Sciatic nerve (tissue), 2 donors: ENCODE measurements at regions not wholly inside any gene's neighbourhood (a gene's known extent, or its start where the extent isn't known, plus 50 kb on each side); places are given as distances from the start of the nearest gene placed in this dataset.

Experiments used
- ATAC-seq: fragments of 200-7000 bp; cut with Tn5 transposase; one replicate; pipeline ENCODE4 v1.9.1; 2020; ENCODE audit warnings: mild to moderate bottlenecking, moderate library complexity
- DNase-seq: peaks from one replicate; pipeline ENCODE4 v3.0.0-alpha.2; 2020; ENCODE audit warnings: low spot score
- intact Hi-C: fragments of 100-400 bp; cut with DNase I; formaldehyde crosslinking; loops from one replicate; pipeline ENCODE4 v1.14.2; 2022
- donor health status: DM: no; HTN: no; CAD: no.
- donor health status: DM: no; HTN: no; CAD: no.

DNA sequence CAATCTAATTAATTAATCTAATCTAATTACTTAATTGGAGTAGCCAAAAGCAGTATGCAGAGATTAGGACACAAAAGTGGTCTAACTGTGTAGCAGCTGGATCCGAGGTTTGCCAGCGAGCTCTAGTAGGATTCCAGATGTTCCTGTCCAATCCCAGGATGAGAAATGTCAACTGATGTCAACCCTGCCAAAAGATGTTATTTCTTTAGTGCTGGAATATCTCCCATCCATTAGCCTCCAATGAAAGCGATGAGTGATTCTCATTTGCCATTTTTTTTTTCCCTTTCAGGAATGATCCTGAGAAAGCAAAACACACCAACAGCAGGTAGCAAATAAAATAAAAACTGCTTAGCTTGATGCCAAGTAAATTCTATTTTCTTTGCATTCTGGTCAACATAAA lies 372.9 kb downstream of the STIM2 start:
- ATAC-seq, result no peak
- intact Hi-C loops, result no loop called here
- DNase-seq, result no peak

DNA sequence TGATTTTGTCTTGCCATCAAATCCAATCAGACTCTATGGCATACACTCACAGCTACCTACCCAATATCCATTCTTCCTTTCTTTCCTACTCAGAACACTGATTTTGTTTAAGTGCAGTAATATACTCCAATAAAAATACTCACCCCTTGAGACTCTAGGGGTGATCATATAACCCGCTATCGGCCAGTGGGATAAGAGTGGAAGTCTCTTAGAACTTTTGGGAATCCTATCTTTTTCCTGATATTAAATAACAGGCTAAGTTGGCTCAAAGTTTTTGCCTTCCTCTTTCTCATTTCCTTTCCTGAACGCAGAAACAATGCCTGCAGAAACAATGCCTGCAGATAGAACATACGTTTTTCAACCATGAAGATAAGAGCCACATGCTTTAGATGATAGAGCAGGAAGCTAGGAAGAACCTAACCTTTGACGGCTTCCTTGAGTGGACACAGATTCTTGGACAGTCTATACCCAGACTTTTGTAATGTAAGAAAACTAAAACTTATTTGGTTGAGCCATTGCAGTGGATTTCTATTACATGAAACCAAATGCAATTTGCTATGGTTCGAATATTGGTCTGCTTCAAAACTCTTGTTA lies 373.8 kb downstream of the STIM2 start:
- ATAC-seq, result no peak

DNA sequence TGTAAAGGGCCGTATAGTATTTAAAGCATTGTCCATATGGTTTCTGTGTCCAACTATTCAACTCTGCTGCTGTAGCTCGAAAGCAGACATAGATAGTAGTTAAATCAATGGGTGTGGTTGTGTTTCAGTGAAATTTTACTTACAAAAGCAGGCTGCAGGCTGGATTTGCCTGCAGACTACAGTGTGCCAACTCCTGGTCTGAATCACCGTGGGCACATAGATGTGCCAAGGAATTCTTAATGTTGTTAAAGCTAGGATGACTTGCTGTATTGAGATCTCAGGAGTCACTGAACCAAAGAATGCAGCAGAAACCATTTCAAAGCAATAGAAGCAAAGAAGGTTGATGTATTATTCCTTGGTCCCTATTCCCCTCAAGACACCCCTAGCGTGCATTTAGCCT lies 379.0 kb downstream of the STIM2 start:
- DNase-seq, result no peak
- no peak for ATAC-seq
- intact Hi-C loops, result no loop called here

More for the DNA sequence above, 373.8 kb downstream of the STIM2 start:
- intact Hi-C loops, result no loop called here
- no peak for DNase-seq

DNA sequence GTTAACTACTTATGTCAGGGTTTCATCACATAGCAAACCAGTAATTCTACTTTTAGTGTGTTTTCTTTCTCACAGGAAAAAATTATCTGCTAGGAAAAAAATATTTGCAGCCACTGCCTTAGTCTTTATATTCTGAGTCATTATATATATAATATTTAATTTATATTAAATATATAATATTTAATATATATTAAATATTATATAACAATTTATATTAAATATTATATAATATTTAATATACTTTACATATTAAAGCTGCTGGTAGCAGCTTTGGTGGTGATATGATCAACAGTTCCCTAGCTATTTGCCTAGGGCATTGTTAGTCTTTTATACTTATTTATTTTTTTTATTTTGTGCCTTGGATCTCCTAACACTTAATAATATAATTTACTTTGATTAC lies 381.6 kb downstream of the STIM2 start:
- intact Hi-C loops, result no loop called here
- ATAC-seq (no peak), DNase-seq (no peak)

DNA sequence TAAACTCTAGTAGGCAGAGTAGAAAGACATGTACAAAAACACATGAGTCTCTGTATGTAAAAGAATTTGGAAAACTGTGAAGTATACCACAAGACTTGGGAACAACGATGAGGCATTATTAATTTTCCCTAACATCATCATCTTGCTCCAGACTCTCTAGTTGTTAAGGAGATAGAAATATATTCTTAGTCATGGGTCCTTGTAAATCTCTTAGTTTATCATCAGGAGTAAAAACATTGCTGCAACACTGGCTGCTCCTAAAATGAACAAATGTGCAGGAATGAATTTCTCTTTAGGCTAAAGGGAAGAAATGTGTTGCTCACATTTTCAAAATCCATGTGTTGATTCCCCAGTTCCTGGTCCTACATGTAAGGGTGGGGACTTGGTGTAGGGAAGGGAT lies 384.6 kb downstream of the STIM2 start:
- DNase-seq, result no peak
- no peak for ATAC-seq
- intact Hi-C loops, result no loop called here

DNA sequence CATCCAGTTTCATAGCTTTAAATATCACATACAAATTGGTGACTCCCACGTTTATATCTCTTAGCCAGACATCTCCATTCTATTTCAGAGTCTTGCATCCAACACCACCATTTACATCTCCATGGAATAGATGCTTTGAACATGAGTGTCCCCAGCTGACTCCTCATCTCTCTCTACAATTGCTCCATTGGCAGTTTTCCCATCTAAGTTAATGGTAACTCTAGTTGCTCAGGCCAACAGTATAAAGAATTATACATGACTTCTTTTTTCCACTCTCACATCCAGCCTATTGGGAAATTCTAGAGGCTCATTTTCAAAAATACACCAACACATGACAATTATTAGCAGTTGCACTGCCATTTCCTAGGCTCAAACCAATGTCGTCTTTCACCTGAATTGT lies 388.2 kb downstream of the STIM2 start:
- DNase-seq, result no peak
- peak; percentile 49 for ATAC-seq
- intact Hi-C loops, result no loop called here

DNA sequence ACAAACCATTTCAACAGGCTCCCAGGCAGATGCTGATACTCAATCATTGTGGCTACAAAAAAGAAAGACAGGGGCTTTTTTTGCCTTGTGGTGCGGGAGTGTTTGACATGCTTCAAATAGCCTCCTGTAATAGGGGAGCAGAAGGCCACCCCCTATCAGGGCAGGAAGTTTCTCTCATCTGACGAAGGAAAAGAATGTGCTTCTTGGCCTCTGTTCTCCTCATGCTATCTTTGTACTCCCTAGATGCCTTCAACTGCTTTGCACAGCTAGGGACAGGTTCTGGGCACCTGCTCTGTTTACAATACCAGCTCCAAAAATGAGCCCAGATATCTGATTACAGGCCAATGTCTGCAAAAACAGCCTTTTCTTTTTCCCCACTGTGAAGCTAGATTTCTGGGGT lies 391.1 kb downstream of the STIM2 start:
- intact Hi-C loops, result no loop called here
- DNase-seq, result no peak
- no peak for ATAC-seq

DNA sequence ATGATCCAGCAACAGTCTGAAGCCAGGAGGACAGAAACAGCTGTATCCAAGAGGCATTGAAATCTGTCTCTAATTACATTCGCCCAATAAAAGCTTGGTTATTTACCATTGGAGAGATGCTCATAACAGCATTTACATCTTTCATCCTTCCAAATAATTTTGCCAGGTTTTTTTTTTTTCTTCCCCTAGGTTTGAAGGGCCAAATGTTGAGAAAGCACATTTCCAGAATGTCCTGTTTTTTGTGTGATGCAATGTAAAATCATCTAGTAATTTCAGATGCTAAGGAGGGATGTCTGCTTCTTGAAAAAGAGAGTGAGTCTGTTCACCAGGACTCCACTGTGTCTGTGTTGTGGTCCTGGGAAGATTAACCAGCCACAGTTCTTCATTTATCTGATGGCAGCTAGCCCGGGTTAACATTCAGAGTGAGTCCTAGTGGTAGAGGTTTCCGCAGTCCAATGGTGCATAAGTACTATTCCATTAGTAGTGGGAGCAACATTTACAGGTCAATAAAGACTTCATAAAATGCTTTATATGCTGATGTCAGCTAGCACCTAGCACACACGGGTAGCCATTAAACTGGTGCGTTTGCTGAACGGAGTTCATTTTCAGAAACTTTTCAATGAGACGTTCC lies 406.8 kb downstream of the STIM2 start:
- intact Hi-C loops, result no loop called here
- DNase-seq (no peak), ATAC-seq (no peak)

DNA sequence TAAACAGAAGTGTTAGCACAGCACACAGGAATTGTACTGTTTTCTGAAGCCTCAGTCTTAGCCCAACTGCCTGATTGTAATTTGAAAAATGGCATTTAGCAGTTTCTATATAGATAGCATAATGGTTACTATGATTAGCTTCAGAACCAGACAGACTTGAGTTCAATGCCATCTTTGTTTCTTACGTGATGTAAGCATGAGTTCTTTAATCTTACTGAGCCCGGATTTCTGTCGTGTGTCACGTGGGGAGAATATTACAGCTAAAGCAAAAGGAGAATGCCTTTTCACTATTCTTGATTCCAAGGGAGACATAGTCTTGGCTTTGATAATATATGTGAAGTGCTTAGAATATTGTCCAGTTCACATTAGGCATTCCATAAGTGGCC lies 407.3 kb downstream of the STIM2 start:
- ATAC-seq (no peak), DNase-seq (no peak)

DNA sequence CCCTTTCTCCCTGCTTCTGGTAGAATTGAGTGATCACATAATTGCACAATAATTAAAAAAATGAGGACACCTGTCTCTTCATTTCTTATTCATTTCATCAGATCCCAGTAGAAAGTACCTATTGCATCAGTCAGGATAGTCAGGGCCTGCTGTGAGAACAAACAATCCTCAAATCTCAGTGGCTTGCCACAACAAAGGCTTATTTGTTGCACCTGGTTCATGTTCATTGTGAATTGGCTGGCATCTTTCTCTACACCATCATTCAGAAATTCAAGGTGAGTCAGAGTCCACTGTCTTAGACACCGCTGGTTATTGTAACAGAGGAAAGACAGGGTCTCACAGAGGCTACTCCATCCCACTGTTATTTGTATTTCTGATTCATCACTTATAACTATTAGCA lies 409.8 kb downstream of the STIM2 start:
- ATAC-seq (no peak), DNase-seq (no peak)
- intact Hi-C loops, result no loop called here

More for the DNA sequence above, 407.3 kb downstream of the STIM2 start:
- intact Hi-C loops, result no loop called here

DNA sequence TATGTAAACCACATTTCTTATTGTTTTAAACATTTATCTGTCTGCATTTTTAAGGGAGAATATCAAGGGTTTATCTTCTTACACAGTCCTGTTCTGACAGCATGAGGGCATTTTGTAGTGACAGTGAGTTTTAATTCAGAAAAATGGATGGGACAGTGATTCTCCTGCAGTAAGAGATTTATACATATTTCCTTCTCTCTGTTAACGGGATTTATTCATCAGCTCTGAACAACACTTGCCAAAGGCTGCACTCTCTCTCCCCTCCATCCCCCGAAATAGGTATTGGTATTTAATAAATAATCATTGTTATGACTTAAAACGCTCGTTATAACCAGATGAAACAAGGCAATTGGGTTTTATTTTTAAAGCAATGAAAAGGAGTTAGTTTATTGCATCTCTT lies 410.9 kb downstream of the STIM2 start:
- intact Hi-C loops, result no loop called here
- ATAC-seq (no peak), DNase-seq (no peak)

DNA sequence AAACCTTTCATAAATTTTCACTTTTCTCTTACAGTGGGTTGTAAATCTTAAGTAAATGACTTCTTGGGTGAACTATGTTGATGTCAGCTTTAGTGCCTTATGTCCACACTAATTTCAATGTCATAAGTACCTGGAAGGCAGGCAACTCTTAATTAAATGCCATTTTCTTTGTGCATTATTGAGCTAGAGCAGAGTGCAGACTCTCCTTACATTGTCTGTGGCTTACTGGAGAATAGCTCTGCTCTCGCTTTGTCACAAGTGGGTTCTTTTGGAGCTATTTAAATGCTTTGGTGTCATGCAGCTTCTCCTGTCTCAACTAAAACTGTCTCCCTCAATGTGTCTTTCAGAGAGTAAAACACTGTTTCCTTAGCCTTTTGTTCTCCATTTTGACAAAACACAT lies 411.6 kb downstream of the STIM2 start:
- intact Hi-C loops, result no loop called here
- DNase-seq, result no peak
- ATAC-seq, result no peak

DNA sequence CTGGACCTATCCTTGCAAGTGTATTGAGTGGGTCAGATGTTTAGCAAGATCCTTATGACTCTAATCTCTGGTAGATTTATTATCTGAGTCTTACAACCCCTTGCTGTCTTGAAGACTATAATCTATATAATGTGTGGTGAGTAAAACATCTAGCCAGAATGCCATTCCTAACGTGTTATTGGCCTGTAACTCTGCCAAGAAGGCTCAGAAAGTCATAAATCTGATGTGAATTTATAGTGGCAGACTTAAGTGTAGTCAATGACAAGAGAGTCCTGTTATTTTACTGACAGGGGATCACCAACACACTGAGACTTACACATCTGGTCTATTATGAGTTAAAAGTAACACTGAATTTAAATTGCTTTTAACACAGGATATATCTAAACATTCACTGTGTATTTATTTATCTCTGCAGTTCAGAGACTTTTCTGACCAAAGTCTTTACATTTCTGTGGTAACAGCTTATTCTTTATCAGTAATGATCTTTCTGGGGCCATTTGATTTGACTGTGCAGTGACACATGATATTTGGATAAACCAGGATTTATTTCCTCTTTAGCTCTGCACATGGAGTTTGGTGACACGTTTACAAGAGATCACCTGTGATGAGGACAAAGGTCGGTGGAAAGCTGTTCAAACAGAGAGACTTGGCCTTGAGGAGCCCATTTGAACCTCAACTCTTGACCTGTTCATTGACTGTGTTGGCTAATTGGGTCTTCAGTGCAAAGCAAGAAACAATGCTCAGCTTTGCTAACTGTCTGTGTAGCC lies 415.8 kb downstream of the STIM2 start:
- no peak for DNase-seq
- intact Hi-C loops, result no loop called here
- no peak for ATAC-seq

DNA sequence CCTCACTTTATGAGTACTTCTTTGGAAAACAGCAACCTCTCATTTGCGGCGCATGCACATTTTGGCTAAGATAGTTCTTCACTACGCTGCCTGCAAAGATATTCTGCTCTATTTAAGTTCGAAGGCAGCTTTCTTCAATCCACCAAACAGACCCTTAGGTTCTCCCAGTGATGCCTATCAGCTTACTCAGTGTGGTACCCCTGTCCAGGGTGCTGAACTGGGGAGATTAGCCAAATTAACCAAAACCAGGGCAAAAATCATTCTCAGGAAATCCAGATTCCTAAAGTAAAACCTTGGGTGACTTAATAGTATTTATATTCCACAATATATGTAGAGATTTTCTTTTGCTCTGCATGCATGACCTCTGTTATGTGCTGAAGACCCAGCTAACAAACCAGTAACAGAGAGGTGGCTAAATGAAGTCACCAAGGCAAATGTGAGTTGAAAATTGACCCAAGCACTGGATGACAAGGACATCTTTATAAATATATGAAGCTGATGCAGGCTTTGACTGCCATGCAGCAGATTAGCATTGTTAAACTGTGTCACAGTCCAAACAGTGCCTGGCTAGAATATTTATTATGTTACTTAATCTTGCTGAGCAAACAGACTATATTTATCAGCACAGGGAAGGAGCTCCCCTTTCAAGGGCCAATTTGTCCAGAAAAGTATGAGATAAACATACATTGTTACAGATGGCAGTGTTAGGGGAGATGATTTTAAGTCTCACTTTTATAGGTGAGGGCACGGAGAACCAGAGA lies 418.2 kb downstream of the STIM2 start:
- intact Hi-C loops, result no loop called here
- ATAC-seq (no peak), DNase-seq (no peak)

DNA sequence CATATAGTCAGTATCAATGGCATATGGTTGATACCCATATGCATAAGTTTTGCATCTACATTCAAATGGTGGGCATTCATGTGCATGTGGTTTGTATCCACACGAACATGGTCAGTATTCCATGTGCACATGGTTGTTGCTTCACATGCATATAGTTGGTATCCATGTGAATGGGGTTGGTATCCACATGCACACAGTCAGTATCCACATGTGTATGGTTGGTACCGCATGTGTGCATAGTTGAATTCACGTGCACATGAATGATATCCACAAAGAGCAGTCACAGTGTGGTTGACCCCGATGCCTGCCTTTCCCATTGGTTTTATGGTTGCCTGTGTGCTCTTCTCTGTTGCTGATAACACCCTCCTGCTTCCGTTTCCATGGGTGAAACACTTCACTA lies 427.9 kb downstream of the STIM2 start:
- intact Hi-C loops, result no loop called here
- ATAC-seq (no peak), DNase-seq (no peak)

DNA sequence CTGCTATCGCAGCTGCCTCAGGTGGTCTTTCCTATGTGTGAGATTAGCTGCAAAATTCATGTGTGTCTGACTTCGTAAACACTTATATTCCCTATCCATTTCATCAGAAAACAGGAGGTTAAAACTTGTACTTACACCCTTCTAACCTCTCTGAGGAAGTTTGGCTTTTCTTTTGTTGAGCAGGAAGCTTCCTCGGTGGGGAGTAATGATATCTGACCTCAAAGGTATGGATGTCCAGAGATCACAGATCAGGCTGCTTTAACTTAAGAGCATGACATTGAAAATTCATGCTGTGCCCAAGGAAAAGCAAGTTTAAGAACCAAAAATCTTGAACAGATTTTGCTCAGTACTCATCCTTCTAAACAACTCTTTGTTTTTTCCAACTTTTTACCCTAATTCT lies 429.1 kb downstream of the STIM2 start:
- ATAC-seq (no peak), DNase-seq (no peak)

DNA sequence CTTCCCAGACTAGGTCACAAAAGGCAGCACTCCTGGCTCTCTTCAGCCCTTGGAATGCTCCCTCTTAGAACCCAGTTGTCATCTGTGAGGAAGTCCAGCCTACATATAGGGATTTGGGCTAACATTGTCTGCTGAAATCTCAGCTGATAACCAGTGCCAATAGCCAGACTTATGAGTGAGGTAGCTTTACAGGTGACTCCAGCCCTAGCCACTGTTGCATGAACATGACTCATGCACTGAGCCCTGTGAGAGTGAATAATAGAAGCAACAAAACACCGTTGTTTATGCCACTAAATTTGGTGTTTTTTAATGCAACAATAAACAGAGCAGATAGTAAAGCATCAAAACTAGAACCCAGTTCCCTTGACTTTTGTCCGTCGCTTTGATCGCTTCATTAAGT lies 433.2 kb downstream of the STIM2 start:
- intact Hi-C loops, result no loop called here
- ATAC-seq, result no peak
- DNase-seq, result no peak

More for the DNA sequence above, 429.1 kb downstream of the STIM2 start:
- intact Hi-C loops, result no loop called here

DNA sequence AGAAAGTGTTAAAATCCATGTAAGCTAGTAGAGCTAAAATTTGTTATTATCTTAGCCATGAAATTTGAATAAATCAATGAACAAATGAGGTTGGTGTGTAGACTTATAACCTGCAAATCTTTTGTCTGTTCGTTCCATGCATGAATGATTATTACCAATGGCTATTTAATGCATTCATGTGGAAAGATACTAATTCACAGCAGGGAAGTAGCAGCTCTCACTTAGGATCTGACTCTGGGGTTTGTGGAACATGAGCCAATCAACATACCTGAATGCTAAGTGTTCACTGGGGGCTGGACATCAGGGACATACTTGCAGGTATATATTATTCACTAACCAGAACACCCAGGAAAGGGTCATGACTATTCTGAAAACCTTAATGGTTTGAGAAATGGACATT lies 444.1 kb downstream of the STIM2 start:
- DNase-seq (no peak), ATAC-seq (no peak)
- intact Hi-C loops, result no loop called here

DNA sequence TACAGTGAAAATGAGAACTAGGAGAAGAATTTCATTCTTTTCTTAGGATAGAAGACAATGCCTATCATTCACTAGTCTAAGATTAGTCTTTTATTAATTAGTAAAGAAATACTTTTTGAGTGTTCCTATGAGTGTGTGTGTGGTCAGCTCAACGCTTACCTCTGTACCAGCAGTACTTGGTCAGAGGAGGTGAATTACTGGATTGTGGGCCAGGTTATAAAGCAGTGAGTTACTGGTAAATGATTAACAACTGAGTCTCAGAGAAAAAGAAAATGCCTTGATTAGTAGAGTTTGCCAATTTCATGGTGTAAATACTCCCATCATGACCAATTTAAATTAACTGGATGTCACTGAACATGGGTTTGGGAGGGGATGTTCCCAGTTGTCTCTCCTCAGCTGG lies 444.6 kb downstream of the STIM2 start:
- intact Hi-C loops, result no loop called here
- no peak for DNase-seq
- no peak for ATAC-seq

DNA sequence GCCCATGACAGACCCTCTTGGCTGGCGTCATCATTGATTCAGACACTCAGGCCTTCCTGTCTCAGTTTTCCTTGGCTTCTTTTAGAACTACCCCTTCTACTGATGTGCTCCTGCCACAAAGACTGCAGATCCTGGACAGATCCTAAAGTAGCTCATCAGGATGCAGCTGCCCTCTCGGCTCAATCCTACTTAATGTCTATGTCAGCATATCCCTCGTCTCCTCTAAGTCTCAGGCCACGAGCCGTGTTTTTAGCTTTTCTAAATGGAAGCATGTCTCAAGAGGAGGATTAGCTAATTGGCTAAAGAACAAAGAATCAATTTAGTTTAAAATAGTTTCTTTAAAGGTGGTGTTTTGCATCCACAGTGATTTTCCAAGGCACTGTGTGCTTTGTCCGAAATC lies 447.7 kb downstream of the STIM2 start:
- ATAC-seq, result no peak
- DNase-seq, result no peak
- intact Hi-C loops, result no loop called here
